Neural cell (in vitro differentiated cells): ENCODE measurements at regions not wholly inside any gene's neighbourhood (a gene's known extent, or its start where the extent isn't known, plus 50 kb on each side); places are given as distances from the start of the nearest gene placed in this dataset.

ENCODE experiments used
- H2AFZ ChIP-seq: fragments of 200-600, 300-800 bp; sonication (generic), shearing (Covaris generic); 2 replicates; pipeline ENCODE4 v1.6.0; 2014; ENCODE audit warnings: low read depth, mild to moderate bottlenecking, antibody characterized with exemption, low read length, moderate library complexity
- H3F3A ChIP-seq: fragments of 200-600 bp; shearing (Covaris generic); 2 replicates; pipeline ENCODE4 v1.6.1; 2016; ENCODE audit warnings: mild to moderate bottlenecking, moderate library complexity, mixed read lengths, antibody characterized with exemption, low read length; ENCODE audit not compliant: insufficient read depth, poor library complexity, severe bottlenecking
- H3K27ac ChIP-seq: fragments of 200-600, 300-800 bp; sonication (generic), shearing (Covaris generic); 2 replicates; pipeline ENCODE4 v1.5.1; 2014; ENCODE audit warnings: mild to moderate bottlenecking, low read length, moderate library complexity
- H3K27me3 ChIP-seq: fragments of 300-800, 200-600 bp; sonication (generic), shearing (Covaris generic); 2 replicates; pipeline ENCODE4 v1.6.0; 2014; ENCODE audit warnings: mild to moderate bottlenecking, low read depth, low read length, moderate library complexity; ENCODE audit not compliant: insufficient read depth
- H3K36me3 ChIP-seq: fragments of 300-800, 200-600 bp; sonication (generic), shearing (Covaris generic); 2 replicates; pipeline ENCODE4 v1.5.1; 2014; ENCODE audit warnings: mild to moderate bottlenecking, antibody characterized with exemption, low read length, moderate library complexity; ENCODE audit not compliant: insufficient read depth
- H3K4me2 ChIP-seq: fragments of 300-800, 200-600 bp; sonication (generic), shearing (Covaris generic); 2 replicates; pipeline ENCODE4 v1.6.0; 2014; ENCODE audit warnings: mild to moderate bottlenecking, low read length
- H3K4me3 ChIP-seq: fragments of 300-800, 200-600 bp; sonication (generic), shearing (Covaris generic); 2 replicates; pipeline ENCODE4 v1.5.1; 2014; ENCODE audit warnings: mild to moderate bottlenecking, low read length, moderate library complexity
- H3K79me2 ChIP-seq: fragments of 200-600 bp; shearing (Covaris generic); replicated peaks from 2 replicates; pipeline ENCODE4 v1.6.0; 2014; ENCODE audit warnings: mild to moderate bottlenecking, low read length, moderate library complexity; ENCODE audit not compliant: insufficient read depth
- H3K9ac ChIP-seq: fragments of 300-800, 200-600 bp; sonication (generic), shearing (Covaris generic); 2 replicates; pipeline ENCODE4 v1.6.1; 2016; ENCODE audit warnings: mild to moderate bottlenecking, low read length, mixed read lengths
- H3K9me2 ChIP-seq: fragments of 200-600 bp; shearing (Covaris generic); 2 replicates; pipeline ENCODE4 v1.6.1; 2016; ENCODE audit warnings: mild to moderate bottlenecking, low read length, mixed read lengths; ENCODE audit not compliant: insufficient read depth
- H3K9me3 ChIP-seq: fragments of 200-600, 300-800 bp; sonication (generic), shearing (Covaris generic); 2 replicates; pipeline ENCODE4 v1.6.1; 2016; ENCODE audit warnings: mild to moderate bottlenecking, mixed run types, low read length, moderate library complexity, mixed read lengths
- H4K20me1 ChIP-seq: fragments of 200-600 bp; shearing (Covaris generic); 2 replicates; pipeline ENCODE4 v1.6.1; 2016; ENCODE audit warnings: mild to moderate bottlenecking, mixed run types; ENCODE audit not compliant: insufficient read depth
- EP300 ChIP-seq: fragments of 450-650 bp; conservative IDR thresholded peaks from 2 replicates; pipeline ENCODE4 v1.6.1; 2014; ENCODE audit warnings: antibody characterized with exemption, mild to moderate bottlenecking, moderate library complexity; ENCODE audit not compliant: poor library complexity, severe bottlenecking
- EZH2 ChIP-seq: fragments of 200-600, 300-800 bp; shearing (Covaris generic), sonication (generic); IDR thresholded peaks from 2 replicates; pipeline ENCODE4 v1.6.1; 2014; ENCODE audit warnings: antibody characterized with exemption, low read length, borderline replicate concordance, mild to moderate bottlenecking; ENCODE audit not compliant: insufficient read depth, poor library complexity, severe bottlenecking
- MXI1 ChIP-seq: fragments of 450-650 bp; conservative IDR thresholded peaks from 2 replicates; pipeline ENCODE4 v1.6.1; 2014; ENCODE audit warnings: antibody characterized with exemption, mild to moderate bottlenecking; ENCODE audit not compliant: poor library complexity, severe bottlenecking
- POLR2AphosphoS5 ChIP-seq: IDR thresholded peaks from 2 replicates; pipeline ENCODE4 v1.6.1; 2012
- RAD21 ChIP-seq: fragments of 450-650 bp; conservative IDR thresholded peaks from 2 replicates; pipeline ENCODE4 v1.6.1; 2014; ENCODE audit warnings: antibody characterized with exemption, mild to moderate bottlenecking, moderate library complexity
- SMC3 ChIP-seq: fragments of 450-650 bp; conservative IDR thresholded peaks from 2 replicates; pipeline ENCODE4 v1.6.1; 2014; ENCODE audit warnings: antibody characterized with exemption, mild to moderate bottlenecking, moderate library complexity; ENCODE audit not compliant: poor library complexity
- TAF1 ChIP-seq: IDR thresholded peaks from 2 replicates; pipeline ENCODE4 v1.6.1; 2012; ENCODE audit warnings: low read depth
- TF ChIP-seq, protein P1 (sequence below): fragments of 450-650 bp; IDR thresholded peaks from 2 replicates; pipeline ENCODE4 v1.5.1; 2014; ENCODE audit warnings: antibody characterized with exemption, mild to moderate bottlenecking, moderate library complexity; ENCODE audit not compliant: poor library complexity, severe bottlenecking
- TF ChIP-seq, protein P2 (sequence below): IDR thresholded peaks from 2 replicates; pipeline ENCODE4 v1.6.1; 2012; ENCODE audit warnings: borderline replicate concordance

DNA sequence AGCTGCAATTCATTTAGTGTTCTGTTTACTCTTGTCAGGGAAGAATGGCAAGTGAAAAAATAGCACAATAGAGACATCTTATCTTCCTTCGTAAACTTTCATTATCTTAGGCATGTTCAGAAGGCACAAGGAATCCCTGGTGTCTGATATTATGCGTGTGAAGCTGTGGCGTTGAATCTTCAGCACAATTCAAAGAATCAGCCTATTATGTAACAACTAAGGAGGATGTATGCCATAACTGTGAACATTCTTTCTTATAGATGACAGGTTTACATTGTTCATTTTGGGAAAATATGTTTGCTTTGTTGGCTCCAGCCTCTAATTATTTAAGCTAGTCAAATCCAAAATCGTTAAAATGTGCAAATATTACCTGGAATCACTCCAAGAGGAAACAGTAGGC, 446.1 kb downstream of the ANXA1 start:
- Histone ChIP-seq H4K20me1 (no peaks in the 10 kb centered on the region), H3K36me3 (no peaks in the 10 kb centered on the region), H2AFZ (no peak overlapping the region), H3K27me3 (no peaks in the 10 kb centered on the region), H3K9me2 (no peaks in the 10 kb centered on the region), H3K27ac (no peak overlapping the region), H3F3A (no peaks in the 10 kb centered on the region), H3K4me2 (no peak overlapping the region), H3K79me2 (no peaks in the 10 kb centered on the region), H3K9ac (no peak overlapping the region), H3K4me3 (no peak overlapping the region), H3K9me3 (no peaks in the 10 kb centered on the region)
- TF ChIP-seq, protein P1, sequence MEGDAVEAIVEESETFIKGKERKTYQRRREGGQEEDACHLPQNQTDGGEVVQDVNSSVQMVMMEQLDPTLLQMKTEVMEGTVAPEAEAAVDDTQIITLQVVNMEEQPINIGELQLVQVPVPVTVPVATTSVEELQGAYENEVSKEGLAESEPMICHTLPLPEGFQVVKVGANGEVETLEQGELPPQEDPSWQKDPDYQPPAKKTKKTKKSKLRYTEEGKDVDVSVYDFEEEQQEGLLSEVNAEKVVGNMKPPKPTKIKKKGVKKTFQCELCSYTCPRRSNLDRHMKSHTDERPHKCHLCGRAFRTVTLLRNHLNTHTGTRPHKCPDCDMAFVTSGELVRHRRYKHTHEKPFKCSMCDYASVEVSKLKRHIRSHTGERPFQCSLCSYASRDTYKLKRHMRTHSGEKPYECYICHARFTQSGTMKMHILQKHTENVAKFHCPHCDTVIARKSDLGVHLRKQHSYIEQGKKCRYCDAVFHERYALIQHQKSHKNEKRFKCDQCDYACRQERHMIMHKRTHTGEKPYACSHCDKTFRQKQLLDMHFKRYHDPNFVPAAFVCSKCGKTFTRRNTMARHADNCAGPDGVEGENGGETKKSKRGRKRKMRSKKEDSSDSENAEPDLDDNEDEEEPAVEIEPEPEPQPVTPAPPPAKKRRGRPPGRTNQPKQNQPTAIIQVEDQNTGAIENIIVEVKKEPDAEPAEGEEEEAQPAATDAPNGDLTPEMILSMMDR: no peak
- TF ChIP-seq POLR2AphosphoS5 (no peak), MXI1 (no peak), SMC3 (no peak), RAD21 (no peak)
- TF ChIP-seq, protein P2, sequence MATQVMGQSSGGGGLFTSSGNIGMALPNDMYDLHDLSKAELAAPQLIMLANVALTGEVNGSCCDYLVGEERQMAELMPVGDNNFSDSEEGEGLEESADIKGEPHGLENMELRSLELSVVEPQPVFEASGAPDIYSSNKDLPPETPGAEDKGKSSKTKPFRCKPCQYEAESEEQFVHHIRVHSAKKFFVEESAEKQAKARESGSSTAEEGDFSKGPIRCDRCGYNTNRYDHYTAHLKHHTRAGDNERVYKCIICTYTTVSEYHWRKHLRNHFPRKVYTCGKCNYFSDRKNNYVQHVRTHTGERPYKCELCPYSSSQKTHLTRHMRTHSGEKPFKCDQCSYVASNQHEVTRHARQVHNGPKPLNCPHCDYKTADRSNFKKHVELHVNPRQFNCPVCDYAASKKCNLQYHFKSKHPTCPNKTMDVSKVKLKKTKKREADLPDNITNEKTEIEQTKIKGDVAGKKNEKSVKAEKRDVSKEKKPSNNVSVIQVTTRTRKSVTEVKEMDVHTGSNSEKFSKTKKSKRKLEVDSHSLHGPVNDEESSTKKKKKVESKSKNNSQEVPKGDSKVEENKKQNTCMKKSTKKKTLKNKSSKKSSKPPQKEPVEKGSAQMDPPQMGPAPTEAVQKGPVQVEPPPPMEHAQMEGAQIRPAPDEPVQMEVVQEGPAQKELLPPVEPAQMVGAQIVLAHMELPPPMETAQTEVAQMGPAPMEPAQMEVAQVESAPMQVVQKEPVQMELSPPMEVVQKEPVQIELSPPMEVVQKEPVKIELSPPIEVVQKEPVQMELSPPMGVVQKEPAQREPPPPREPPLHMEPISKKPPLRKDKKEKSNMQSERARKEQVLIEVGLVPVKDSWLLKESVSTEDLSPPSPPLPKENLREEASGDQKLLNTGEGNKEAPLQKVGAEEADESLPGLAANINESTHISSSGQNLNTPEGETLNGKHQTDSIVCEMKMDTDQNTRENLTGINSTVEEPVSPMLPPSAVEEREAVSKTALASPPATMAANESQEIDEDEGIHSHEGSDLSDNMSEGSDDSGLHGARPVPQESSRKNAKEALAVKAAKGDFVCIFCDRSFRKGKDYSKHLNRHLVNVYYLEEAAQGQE: no peak

DNA sequence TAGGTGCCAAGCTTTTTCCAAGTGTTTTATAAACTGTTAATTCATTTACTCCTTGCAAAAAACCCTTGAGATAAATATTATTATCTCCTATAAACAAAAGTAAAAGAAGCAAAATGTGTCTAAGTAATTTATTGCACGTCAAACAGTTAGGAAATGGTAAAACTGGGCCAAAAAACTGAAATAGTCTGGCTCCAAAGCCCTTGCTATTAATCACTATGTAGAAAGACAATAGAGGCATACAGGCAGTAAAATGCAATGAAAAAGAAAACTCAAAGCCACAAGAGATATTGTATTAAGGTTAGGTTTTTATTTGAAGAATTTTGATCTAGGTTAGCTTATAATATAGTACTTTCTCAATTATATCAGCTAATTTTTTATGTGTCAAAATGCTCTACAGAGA, 457.7 kb downstream of the ANXA1 start:
- Histone ChIP-seq H3K9me3 (no peaks in the 10 kb centered on the region), H3K79me2 (no peaks in the 10 kb centered on the region), H3K4me3 (no peak overlapping the region), H3K36me3 (no peaks in the 10 kb centered on the region), H3K9ac (no peak overlapping the region), H3K27me3 (no peaks in the 10 kb centered on the region), H2AFZ (no peak overlapping the region), H4K20me1 (no peaks in the 10 kb centered on the region), H3K27ac (no peak overlapping the region), H3K9me2 (no peaks in the 10 kb centered on the region), H3K4me2 (no peak overlapping the region), H3F3A (no peaks in the 10 kb centered on the region)
- TF ChIP-seq POLR2AphosphoS5 (no peak), TAF1 (no peak), RAD21 (no peak), MXI1 (no peak), EZH2 (no peak), EP300 (no peak), SMC3 (no peak)
- TF ChIP-seq, protein P2: no peak
- TF ChIP-seq, protein P1: no peak
